Neural progenitor cell (in vitro differentiated cells): ENCODE measurements at regions not wholly inside any gene's neighbourhood (a gene's known extent, or its start where the extent isn't known, plus 50 kb on each side); places are given as distances from the start of the nearest gene placed in this dataset.

Experiments
- CTCF ChIP-seq: fragments of 200-600 bp; sonication (generic); IDR thresholded peaks from 2 replicates; pipeline ENCODE4 v1.5.1; 2017; ENCODE audit warnings: antibody characterized with exemption, mild to moderate bottlenecking
- EZH2phosphoT487 ChIP-seq: fragments of 200-600 bp; sonication (generic); IDR thresholded peaks from 2 replicates; pipeline ENCODE4 v1.6.1; 2017; ENCODE audit warnings: antibody characterized with exemption

GRCh38 chr3:88267441-88267840 lies 117.7 kb downstream of the C3orf38 start:
- TF ChIP-seq CTCF (no peak), EZH2phosphoT487 (no peak)
